HG03139 (cell line): ENCODE measurements at regions not wholly inside any gene's neighbourhood (a gene's known extent, or its start where the extent isn't known, plus 50 kb on each side); places are given as distances from the start of the nearest gene placed in this dataset.
"Not testable (repeated sequence)": the region's sequence is repeated elsewhere in the genome, so short reads cannot be mapped to it uniquely, and the experiment has no call there.

ENCODE experiments used
- ATAC-seq: cut with Tn5 transposase; IDR thresholded peaks from one replicate; pipeline ENCODE4 v1.9.1; 2021; ENCODE audit not compliant: unreplicated experiment

DNA sequence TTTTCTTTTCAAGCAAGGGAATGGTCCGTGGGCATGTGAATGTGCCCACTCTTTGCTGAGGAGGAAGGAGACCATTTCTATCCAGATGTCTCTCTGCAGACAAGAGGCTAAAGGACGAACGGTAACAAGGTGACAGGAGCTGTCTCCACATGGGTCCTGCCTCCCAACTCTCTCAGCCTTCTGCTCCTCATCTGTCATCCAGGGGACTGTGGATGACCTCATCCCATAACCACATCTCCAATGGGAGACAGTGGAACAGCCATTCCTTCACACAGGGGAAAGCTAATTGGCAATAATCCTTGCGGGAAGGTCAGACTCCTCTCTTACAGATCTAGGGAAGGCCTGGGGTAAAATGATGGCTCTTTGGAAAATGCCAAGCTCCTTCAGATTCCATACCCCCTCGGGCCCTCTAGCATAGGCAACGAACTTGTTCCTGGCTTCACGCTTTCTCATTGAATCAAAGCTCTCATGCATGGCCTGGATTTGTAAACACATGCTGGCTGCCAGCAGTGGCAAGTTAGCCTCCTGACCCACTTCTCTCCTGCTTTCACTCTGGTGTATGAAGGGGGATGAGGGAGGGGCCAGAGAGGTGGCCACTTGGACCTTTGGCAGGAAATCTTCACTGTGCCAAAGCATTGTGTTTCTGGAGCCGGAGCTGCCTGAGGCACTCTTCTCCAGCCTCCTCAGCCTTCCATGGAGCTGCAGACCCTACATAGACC lies 65.8 kb upstream of the IKBKE start:
- not testable (repeated sequence) for ATAC-seq

- ATAC-seq, result not testable (repeated sequence)
Observed at GRCh38 chr1:206405282-206405681, 65.0 kb upstream of the IKBKE start.

- not testable (repeated sequence) for ATAC-seq
Observed at GRCh38 chr1:206408371-206409288, 61.6 kb upstream of the IKBKE start.

- no peak for ATAC-seq
Observed at GRCh38 chr1:206411321-206411720, 59.0 kb upstream of the IKBKE start.

GRCh38 chr1:206415942-206416341 lies 54.3 kb upstream of the IKBKE start:
- ATAC-seq, result no peak

DNA sequence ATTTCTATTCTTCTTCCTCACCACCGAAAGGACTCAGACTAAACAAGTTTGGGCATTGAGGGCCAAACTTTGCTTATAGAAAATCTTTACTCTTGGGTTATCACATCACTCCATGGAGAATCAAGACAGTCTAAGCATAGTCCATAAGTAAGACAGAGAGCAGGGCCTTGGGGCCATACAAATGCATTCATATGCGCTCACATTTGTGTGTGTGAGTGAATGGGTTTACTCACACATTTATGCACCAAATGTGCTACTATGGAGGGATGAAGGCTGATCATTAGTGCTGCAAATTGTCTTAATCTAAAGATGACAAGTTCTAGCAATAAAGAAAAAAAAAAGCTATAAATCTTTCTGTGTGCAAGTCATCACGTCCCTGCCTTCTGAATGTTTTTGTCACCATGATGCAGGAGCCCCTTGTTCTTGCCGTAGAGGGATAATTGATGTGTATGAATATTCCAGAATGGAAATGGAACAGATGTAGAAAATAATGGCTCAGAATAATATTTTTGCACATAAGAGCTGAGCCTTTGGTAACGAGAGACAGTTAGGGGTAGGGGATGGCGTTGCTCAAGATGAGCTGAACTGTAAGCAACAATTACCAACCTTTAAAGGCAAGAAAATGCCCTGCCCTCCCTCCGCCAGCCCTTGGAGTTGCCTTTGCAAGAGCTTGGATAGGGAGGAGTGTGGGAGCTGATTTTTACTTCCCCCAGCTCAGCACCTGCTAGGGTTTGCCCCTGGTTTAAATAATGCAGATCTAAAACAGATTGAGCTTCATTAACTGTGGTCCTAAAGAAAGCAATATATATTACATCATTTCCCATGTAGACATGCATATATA lies 52.3 kb upstream of the IKBKE start:
- no peak for ATAC-seq

DNA sequence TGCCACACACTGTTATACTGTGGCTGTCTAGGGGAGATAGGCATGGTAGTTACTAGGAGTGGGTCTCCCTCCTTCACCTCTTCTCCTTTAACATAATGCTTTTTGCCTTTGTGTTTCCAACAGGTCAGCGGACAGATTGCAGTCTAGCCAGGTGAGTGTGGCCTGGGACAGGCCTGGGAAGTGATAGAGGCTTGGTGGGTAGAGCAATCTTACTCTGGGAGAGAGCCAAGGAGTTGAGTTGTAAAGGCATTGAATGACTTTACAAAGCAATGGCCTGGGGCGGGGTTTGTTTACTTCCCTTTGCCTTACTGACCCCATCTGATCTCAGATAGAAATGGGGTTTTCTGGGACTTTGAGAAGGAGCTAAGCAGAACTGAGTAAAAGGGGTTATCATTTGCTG lies 51.0 kb upstream of the IKBKE start:
- no peak for ATAC-seq

DNA sequence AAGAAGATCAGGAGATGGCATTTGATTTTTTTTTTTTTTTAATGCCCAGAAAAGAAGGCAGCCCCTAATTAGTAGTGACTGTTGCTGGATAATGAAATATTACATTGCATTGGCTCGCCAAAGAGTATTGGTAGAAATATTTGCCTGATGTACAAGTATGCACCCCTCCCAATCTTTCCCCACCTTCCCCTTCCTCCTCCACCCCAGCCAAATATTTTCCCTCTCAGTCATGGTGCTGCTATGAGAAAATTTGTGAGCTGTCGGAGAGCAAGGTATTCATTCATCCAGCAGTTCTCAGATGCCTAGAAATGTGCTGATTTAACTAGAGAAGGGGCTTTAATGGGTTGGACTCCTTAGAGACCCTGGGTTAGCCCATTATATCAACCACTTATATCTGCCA lies 50.5 kb upstream of the IKBKE start:
- ATAC-seq, result no peak

- ATAC-seq, result no peak
Observed at GRCh38 chr1:206420471-206420870, 49.8 kb upstream of the IKBKE start.
